Panc1 (cell line): ENCODE measurements at regions not wholly inside any gene's neighbourhood (a gene's known extent, or its start where the extent isn't known, plus 50 kb on each side); places are given as distances from the start of the nearest gene placed in this dataset.

ENCODE experiments used
- CTCF ChIP-seq: fragments of 450-650 bp; IDR thresholded peaks from 2 replicates; pipeline ENCODE4 v1.5.1; 2017; ENCODE audit warnings: mild to moderate bottlenecking
- TCF7L2 ChIP-seq: IDR thresholded peaks from 2 replicates; pipeline ENCODE4 v1.6.1; 2011; ENCODE audit warnings: mild to moderate bottlenecking, low read depth, low read length, inconsistent platforms

- no peak for TF ChIP-seq CTCF
- TF ChIP-seq TCF7L2, result no peak
Observed at GRCh38 chr2:105691947-105692390, 52.7 kb upstream of the NCK2 start.
